DMS53 treated with DMSO at 0.1 percent for 48 hours (cell line): ENCODE measurements at regions not wholly inside any gene's neighbourhood (a gene's known extent, or its start where the extent isn't known, plus 50 kb on each side); places are given as distances from the start of the nearest gene placed in this dataset.
"Not testable (repeated sequence)": the region's sequence is repeated elsewhere in the genome, so short reads cannot be mapped to it uniquely, and the experiment has no call there.

Experiments used
- DNase-seq: peaks from one replicate; lab custom pipeline; 2025; ENCODE audit not compliant: unreplicated experiment; lab: John Stamatoyannopoulos, UW

- DNase-seq = no peak
Measured at GRCh38 chr16:66176731-66177130, 189.8 kb upstream of the CDH5 start.

GRCh38 chr16:66176111-66176510 is 190.4 kb upstream of the CDH5 start:
- no peak for DNase-seq

- no peak for DNase-seq
Measured at GRCh38 chr16:66175636-66176035, 190.9 kb upstream of the CDH5 start.

DNA sequence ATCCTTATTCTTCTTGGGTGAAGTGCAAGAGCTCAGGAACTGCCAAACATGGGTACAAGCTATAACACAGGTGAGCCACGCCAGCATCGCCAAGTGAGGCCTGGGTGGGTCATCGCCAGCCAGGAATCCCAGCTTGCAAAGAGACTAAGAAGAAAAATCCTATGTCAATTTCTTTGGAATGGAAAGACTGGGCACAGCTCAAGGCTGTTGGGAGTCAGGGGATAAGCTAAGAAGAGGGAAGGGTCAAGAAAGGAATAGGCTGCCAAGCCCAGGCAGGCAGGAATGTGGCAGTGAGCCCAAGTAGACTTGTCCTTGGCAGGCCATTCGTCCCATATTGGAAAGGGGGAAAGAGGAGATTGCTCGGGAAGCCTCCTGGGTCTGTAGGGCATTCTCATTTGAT is 191.4 kb upstream of the CDH5 start:
- DNase-seq = no peak

DNA sequence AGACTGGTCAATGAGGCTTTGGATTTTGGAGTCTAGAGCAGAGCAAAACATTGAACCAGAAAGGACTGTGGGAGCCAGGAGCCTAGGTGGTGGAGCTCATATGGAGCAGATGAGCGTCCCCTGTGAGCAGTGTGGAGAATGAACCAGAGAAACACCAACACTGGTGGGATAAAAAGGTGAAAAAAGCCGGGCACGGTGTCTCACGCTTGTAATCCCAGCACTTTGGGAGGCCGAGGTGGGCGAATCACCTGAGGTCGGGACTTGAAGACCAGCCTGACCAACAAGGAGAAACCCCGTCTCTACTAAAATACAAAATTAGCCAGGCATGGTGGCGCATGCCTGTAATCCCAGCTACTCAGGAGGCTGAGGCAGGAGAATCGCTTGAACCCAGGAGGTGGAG is 192.7 kb upstream of the CDH5 start:
- DNase-seq = not testable (repeated sequence)

DNA sequence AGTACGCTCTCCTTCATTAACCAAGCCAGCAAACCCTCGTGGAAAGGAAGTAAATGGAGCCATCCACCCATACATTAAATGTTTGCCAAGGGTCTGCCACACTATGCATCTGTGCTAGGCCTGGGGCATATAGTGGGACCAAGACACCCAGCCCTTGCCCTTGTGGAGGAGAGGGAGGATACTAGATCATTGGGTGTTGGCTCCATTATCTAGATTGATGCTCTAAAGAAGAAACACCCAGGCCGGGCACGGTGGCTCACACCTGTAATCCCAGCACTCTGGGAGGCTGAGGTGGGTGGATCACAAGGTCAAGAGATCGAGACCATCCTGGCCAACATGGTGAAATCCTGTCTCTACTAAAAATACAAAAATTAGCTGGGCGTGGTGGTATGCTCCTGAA is 193.3 kb upstream of the CDH5 start:
- not testable (repeated sequence) for DNase-seq

DNA sequence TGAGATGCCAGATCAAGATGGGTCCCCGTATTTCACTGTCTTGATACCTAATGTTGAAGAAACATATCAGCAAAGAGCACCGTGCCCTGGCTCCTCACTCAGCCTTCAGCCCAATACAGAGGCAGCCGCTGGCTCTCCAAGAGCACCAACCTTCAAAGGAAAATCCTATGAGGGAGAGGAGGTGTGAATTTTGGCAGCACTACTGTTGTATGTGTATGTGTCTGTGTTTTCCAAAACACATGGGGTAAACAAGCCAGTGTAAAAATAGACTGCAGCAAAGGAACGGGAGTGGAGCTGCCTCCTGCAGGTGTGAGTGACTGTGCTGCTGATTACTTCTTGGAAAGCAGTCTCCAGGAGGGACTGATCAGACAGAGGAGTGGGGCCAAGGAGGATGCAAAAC is 194.0 kb upstream of the CDH5 start:
- DNase-seq = no peak

DNA sequence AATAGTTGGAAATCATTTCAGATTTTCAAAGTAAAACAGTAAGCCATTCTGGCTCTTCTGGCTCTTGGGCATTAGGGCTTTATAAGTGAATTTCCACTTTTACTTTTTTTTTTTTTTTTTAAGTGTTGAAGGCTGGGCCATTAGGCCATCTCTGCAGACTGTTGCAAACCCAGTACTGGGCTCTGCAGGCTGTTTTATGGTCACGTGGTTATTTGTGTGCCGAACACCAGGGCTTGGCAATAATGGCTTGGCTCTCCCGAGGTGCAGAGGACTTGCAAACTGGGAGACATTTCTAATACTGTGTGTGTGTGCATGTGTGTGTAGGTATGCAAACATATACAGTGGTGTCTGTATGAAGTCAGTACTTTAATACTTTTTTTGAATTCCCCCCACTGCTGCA is 194.9 kb upstream of the CDH5 start:
- no peak for DNase-seq

- no peak for DNase-seq
Measured at GRCh38 chr16:66170989-66171388, 195.5 kb upstream of the CDH5 start.

- no peak for DNase-seq
Measured at GRCh38 chr16:66169817-66170216, 196.7 kb upstream of the CDH5 start.

DNA sequence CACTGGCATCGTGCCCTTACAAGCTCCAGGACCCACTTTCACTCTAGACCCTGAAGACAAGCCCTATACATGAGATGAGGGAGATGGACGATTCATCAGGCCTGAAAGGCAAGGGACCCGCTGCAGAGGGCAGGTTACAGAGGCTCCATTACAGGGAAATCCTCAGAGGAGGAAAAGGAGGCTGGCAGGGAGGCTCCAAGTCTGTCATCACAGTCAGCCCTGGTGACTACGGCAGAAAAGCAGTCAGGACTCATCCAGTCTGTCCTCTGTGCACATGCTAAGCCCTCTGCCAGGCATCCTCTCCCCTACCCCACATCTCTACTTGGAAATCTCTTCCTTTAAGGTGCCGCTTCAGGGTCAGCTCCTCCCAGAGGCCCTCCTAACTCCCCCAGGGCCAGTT is 197.7 kb upstream of the CDH5 start:
- no peak for DNase-seq

GRCh38 chr16:66167564-66168291 is 198.8 kb upstream of the CDH5 start:
- DNase-seq = no peak

- no peak for DNase-seq
Measured at GRCh38 chr16:66166490-66166889, 200.0 kb upstream of the CDH5 start.

DNA sequence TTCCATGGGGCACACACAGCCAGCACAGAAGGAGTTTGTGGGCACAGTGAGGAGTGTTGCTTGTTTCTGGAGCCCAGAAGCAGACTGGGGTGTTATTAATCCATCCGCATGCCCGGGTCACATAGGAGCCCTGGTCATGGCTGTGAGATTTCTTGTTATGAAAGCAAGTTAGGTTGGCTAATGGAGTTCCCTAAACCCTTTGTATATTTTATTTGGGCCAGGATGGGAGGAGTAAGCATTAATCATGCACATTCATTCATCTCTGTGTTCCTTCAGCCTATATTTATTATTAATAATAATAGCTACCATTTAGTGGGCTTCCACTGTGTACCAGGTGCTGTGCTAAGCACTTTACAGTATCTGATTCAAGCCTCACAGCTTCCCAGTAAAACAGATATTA is 200.6 kb upstream of the CDH5 start:
- no peak for DNase-seq

DNA sequence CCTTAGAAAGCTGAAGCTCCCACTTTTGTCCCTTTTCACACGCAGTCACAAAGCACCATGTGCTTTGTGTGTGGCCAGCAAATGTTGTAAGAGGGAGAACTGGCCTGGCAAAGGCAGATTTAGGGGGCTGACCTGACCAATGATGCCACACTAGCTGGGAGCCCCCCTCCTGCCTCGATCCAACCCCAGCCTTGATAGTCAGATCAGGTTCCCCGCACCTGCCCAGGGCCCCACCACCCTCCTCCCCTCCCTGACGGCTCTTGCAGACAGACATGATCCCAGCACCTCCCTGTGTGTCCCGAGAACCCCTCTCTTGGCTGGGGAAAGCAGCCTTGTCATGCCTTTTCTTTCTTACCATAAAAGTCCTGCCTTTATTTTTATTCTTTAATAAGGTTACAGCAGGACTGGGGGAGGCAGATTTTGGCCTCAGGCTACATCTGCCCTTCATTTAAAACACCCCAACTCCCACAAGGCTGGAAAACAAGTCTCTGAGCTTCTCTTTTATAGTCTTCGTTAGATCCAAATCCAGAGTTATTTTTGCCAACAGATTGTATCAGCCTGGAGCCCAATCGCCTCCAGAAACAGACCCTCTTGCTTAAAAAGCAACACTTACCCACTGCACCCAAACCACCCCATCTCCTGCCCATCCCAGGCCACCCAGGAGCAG is 201.8 kb upstream of the CDH5 start:
- DNase-seq = no peak

- no peak for DNase-seq
Measured at GRCh38 chr16:66162821-66163220, 203.7 kb upstream of the CDH5 start.

DNA sequence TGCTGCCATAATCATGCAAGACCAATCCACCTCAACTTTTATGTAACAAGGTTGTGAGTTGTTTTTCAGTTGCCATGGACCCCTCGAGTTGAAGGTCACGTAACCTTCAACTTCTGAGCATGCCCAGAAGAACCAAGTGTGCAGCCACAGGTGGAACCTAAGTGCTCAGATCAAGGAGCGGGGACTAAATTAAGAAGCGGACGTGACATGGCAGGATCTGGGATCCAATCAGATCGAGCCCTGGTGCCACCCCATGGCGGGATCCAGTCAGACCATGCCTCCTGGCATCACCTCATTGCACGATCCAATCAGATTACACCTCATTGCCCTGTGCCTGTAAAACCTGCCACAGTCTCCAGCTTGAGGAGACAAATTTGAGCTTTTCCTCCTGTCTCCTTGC is 204.5 kb upstream of the CDH5 start:
- no peak for DNase-seq

GRCh38 chr16:66161269-66161668 is 205.2 kb upstream of the CDH5 start:
- no peak for DNase-seq

GRCh38 chr16:66159987-66160386 is 206.5 kb upstream of the CDH5 start:
- no peak for DNase-seq

DNA sequence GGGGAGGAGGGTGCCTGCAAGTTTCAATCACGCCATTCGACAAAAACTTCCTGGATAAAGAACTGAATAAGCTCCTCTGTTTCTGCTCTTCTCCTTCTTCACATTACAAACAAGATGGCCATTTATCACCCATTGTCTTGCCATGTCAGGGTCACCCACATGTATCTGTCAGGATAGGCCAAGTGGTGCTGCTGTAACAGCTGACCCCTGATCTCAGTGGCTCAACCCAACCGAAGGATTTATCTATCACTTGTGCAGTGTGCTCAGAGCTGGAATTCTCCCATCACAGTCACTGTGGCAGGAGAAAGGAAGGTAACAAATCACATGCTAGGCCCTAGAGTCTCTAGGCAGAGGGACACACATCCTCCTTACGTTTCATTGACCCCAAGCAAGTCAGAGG is 210.0 kb upstream of the CDH5 start:
- no peak for DNase-seq

DNA sequence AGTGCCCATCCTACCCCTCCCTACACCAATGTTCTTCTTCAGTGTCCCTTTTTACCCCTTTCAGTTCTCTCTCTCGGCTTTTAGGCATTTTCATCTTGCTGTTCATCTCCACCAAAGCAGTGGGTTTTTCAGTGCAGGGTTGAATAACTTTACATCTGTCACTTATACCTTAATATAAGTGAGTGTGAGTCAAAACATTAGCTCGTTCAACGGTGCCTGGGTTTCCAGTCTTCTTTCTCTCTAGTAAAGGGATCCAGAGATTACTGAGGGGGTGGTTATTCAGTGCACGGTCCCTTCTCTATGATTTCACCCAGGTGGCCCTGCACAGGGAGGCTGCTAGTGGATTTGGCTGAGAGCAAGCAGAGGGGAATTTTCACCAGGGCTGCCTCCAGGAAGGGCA is 210.6 kb upstream of the CDH5 start:
- no peak for DNase-seq

DNA sequence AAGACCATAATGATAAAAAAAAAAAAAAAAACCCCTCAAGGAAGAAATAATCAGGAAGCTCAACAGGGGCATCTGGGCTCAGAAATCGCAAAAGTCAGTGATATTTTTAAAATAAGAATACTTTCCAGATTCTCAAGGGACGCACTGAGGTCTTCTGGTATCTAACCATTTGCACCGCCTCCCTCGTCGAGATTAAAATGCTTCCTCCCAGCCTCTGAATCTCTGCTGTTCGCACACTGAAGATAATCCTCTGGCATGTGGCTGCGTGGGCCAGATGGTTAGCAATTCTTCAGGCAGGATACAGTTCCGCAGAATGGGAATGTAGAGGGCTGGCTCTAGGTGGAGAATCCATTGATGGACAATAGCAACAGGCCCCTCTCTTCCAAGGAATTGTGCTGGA is 211.7 kb upstream of the CDH5 start:
- DNase-seq = no peak

DNA sequence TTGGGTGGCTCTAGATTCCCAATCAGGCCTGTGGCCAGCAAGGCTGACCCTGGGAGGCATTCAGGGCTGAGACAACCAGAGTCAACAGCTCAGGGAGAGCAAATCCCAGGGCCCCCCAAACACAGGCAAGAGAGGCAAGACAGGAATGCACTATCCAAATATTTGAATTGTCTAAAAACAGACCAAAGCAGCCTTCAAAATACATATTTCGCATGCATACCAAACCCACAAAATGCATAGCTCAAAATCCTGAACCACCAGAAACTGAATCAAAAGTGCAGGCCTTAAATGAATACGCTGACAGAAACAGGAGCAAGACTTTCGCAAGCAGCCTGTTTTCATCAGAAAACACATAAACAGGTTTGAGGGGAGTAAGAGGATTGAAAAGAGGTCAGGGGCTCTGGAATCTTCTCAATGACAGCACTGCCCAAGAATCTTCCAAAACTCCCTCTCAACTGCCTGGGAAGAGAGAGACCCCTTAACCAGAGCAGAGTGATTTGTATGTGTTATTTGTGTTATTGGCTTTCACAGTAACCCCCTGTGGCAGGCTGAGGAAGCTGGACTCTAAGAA is 213.6 kb upstream of the CDH5 start:
- no peak for DNase-seq
